ENCODE measurements at regions not wholly inside any gene's neighbourhood (a gene's known extent, or its start where the extent isn't known, plus 50 kb on each side); places are given as distances from the start of the nearest gene placed in this dataset.

- no peak for DNase-seq (ENCODE audit: low spot score)
These were observed 73.6 kb upstream of the CNTN1 start for GRCh38 chr12:40618636-40619035.

- DNase-seq (ENCODE audit: low spot score): no peak
These were observed 71.6 kb upstream of the CNTN1 start for GRCh38 chr12:40620564-40621019.

GRCh38 chr12:40622246-40622838, 69.9 kb upstream of the CNTN1 start:
- peak; percentile 2 for DNase-seq (ENCODE audit: low spot score)

GRCh38 chr12:40632171-40632570, 60.1 kb upstream of the CNTN1 start:
- DNase-seq (ENCODE audit: low spot score): no peak

- no peak for DNase-seq (ENCODE audit: low spot score)
These were observed 59.3 kb upstream of the CNTN1 start for GRCh38 chr12:40632933-40633332.

- DNase-seq (ENCODE audit: low spot score): no peak
These were observed 57.6 kb upstream of the CNTN1 start for GRCh38 chr12:40634517-40635131.

GRCh38 chr12:40635141-40635731, 57.0 kb upstream of the CNTN1 start:
- DNase-seq (ENCODE audit: low spot score): no peak
